WTC11 (cell line): ENCODE measurements at regions not wholly inside any gene's neighbourhood (a gene's known extent, or its start where the extent isn't known, plus 50 kb on each side); places are given as distances from the start of the nearest gene placed in this dataset.

Source experiments
- ATAC-seq: fragments of 200-7000 bp; cut with Tn5 transposase; 2 replicates; pipeline ENCODE4 v1.10.0; 2021; ENCODE audit warnings: mild to moderate bottlenecking, moderate library complexity
- CTCF ChIA-PET: fragments of 300-600 bp; sonication (Branson Sonifier 250); formaldehyde crosslinking; loops from one replicate; lab custom pipeline; 2021; ENCODE audit warnings: antibody characterized with exemption; lab: Charles Lee
- POLR2A ChIA-PET: fragments of 350-600 bp; sonication (Branson Sonifier 250); formaldehyde crosslinking; loops from one replicate; lab custom pipeline; 2021; ENCODE audit warnings: antibody characterized with exemption; lab: Charles Lee
- DNase-seq: peaks from one replicate; pipeline ENCODE4 v3.0.0; 2021; ENCODE audit warnings: low spot score
- H3K27ac Mint-ChIP-seq: 2 replicates; pipeline ENCODE4 v1.8.0; 2021; ENCODE audit warnings: mixed read lengths
- H3K27me3 Mint-ChIP-seq: 2 replicates; pipeline ENCODE4 v1.8.0; 2021; ENCODE audit warnings: low read depth, mild to moderate bottlenecking, moderate library complexity, mixed read lengths
- H3K36me3 Mint-ChIP-seq: 2 replicates; pipeline ENCODE4 v1.8.0; 2021; ENCODE audit warnings: mixed read lengths
- H3K4me1 Mint-ChIP-seq: 2 replicates; pipeline ENCODE4 v1.8.0; 2022; ENCODE audit warnings: mixed read lengths
- H3K4me3 Mint-ChIP-seq: 2 replicates; pipeline ENCODE4 v1.8.0; 2021; ENCODE audit warnings: mild to moderate bottlenecking, moderate library complexity, mixed read lengths
- H3K9me3 Mint-ChIP-seq: 2 replicates; pipeline ENCODE4 v1.8.0; 2021; ENCODE audit warnings: mixed read lengths
- ESRRA ChIP-seq: sonication (generic); formaldehyde crosslinking; IDR thresholded peaks from 2 replicates; pipeline ENCODE4 v1.8.1; 2022; ENCODE audit warnings: mild to moderate bottlenecking, missing genetic modification reagents, borderline replicate concordance
- FOXJ3 ChIP-seq: sonication (generic); formaldehyde crosslinking; IDR thresholded peaks from 2 replicates; pipeline ENCODE4 v1.9.0; 2021; ENCODE audit warnings: missing genetic modification reagents, mild to moderate bottlenecking, borderline replicate concordance
- KAT7 ChIP-seq: sonication (generic); formaldehyde crosslinking; IDR thresholded peaks from 2 replicates; pipeline ENCODE4 v1.8.1; 2023; ENCODE audit warnings: missing genetic modification reagents, mild to moderate bottlenecking, borderline replicate concordance
- MXD4 ChIP-seq: fragments of 250-450 bp; sonication (Bioruptor Pico); IDR thresholded peaks from 2 replicates; pipeline ENCODE4 v1.8.0; 2021; ENCODE audit warnings: mild to moderate bottlenecking, moderate library complexity, borderline replicate concordance
- MYBL2 ChIP-seq: sonication (generic); formaldehyde crosslinking; IDR thresholded peaks from 2 replicates; pipeline ENCODE4 v1.8.1; 2023; ENCODE audit warnings: mild to moderate bottlenecking, moderate library complexity, missing genetic modification reagents
- NFE2L1 ChIP-seq: sonication (generic); formaldehyde crosslinking; IDR thresholded peaks from 2 replicates; pipeline ENCODE4 v1.8.1; 2023; ENCODE audit warnings: missing genetic modification reagents
- TP53 ChIP-seq: sonication (generic); formaldehyde crosslinking; IDR thresholded peaks from 2 replicates; pipeline ENCODE4 v1.8.1; 2023; ENCODE audit warnings: mild to moderate bottlenecking, missing genetic modification reagents
- ZNF263 ChIP-seq: sonication (generic); formaldehyde crosslinking; IDR thresholded peaks from 2 replicates; pipeline ENCODE4 v1.8.1; 2022; ENCODE audit warnings: low read depth, mild to moderate bottlenecking, moderate library complexity, missing genetic modification reagents
- TF ChIP-seq, protein P1 (sequence below): sonication (generic); formaldehyde crosslinking; IDR thresholded peaks from 2 replicates; pipeline ENCODE4 v1.8.0; 2022; ENCODE audit warnings: missing genetic modification reagents
- TF ChIP-seq, protein P2 (sequence below): sonication (generic); formaldehyde crosslinking; IDR thresholded peaks from 2 replicates; pipeline ENCODE4 v1.8.0; 2022; ENCODE audit warnings: mild to moderate bottlenecking, missing genetic modification reagents
- TF ChIP-seq, protein P3 (sequence below): fragments of 250-450 bp; sonication (Bioruptor Pico); IDR thresholded peaks from 2 replicates; pipeline ENCODE4 v1.9.0; 2021; ENCODE audit warnings: mild to moderate bottlenecking, borderline replicate concordance
- TF ChIP-seq, protein P4 (sequence below): sonication (generic); formaldehyde crosslinking; IDR thresholded peaks from 2 replicates; pipeline ENCODE4 v1.8.1; 2023; ENCODE audit warnings: mild to moderate bottlenecking, missing genetic modification reagents, borderline replicate concordance
- TF ChIP-seq, protein P5 (sequence below): sonication (generic); formaldehyde crosslinking; IDR thresholded peaks from 2 replicates; pipeline ENCODE4 v1.8.1; 2023; ENCODE audit warnings: mild to moderate bottlenecking, moderate library complexity, missing genetic modification reagents
- TF ChIP-seq, protein P6 (sequence below): fragments of 200-600 bp; IDR thresholded peaks from 2 replicates; pipeline ENCODE4 v1.8.0; 2022; ENCODE audit warnings: antibody characterized with exemption
- TF ChIP-seq, protein P7 (sequence below): sonication (generic); formaldehyde crosslinking; IDR thresholded peaks from 2 replicates; pipeline ENCODE4 v1.8.1; 2023; ENCODE audit warnings: mild to moderate bottlenecking, missing genetic modification reagents, moderate library complexity
- TF ChIP-seq, protein P8 (sequence below): fragments of 250-450 bp; sonication (Bioruptor Pico); IDR thresholded peaks from 2 replicates; pipeline ENCODE4 v1.9.0; 2021; ENCODE audit warnings: mild to moderate bottlenecking
- TF ChIP-seq, protein P9 (sequence below): fragments of 250-450 bp; sonication (Bioruptor Pico); IDR thresholded peaks from 2 replicates; pipeline ENCODE4 v1.9.0; 2021; ENCODE audit warnings: moderate library complexity, mild to moderate bottlenecking, inconsistent platforms, borderline replicate concordance

DNA sequence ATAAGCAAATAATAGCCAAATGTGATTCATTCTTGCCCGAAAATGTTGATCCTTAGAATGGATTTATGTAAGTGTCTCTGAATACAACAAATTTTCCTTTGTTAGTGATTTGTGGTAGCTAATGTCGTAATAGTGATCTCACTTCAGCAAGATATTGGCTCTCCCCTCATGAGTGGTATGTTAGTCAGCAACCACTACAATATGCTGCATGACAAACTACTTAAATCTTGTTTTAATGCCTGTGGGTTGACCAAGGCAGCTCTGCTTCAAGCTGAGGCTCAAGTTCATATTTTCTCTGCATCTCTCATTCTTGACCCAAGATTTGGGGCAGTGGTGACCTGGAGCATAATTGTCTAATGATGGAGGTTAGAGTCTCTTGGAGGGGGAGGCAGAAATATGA is 49.8 kb upstream of the GALNT15 start:
- H3K27me3 Mint-ChIP-seq, result no peaks in the 10 kb centered on the region
- ChIA-PET CTCF (no interaction called here), POLR2A (no interaction called here)
- no peaks in the 10 kb centered on the region for H3K36me3 Mint-ChIP-seq
- no peak overlapping the region for H3K27ac Mint-ChIP-seq
- H3K4me1 Mint-ChIP-seq, result 0 out of 2 replicates have a peak, but pooled peaks cover 3% of the 10 kb centered on the region
- no peak overlapping the region for H3K4me3 Mint-ChIP-seq
- no peak for ATAC-seq
- H3K9me3 Mint-ChIP-seq, result peaks cover 14% of the 10 kb centered on the region
- no peak for DNase-seq
- TF ChIP-seq, protein P1, sequence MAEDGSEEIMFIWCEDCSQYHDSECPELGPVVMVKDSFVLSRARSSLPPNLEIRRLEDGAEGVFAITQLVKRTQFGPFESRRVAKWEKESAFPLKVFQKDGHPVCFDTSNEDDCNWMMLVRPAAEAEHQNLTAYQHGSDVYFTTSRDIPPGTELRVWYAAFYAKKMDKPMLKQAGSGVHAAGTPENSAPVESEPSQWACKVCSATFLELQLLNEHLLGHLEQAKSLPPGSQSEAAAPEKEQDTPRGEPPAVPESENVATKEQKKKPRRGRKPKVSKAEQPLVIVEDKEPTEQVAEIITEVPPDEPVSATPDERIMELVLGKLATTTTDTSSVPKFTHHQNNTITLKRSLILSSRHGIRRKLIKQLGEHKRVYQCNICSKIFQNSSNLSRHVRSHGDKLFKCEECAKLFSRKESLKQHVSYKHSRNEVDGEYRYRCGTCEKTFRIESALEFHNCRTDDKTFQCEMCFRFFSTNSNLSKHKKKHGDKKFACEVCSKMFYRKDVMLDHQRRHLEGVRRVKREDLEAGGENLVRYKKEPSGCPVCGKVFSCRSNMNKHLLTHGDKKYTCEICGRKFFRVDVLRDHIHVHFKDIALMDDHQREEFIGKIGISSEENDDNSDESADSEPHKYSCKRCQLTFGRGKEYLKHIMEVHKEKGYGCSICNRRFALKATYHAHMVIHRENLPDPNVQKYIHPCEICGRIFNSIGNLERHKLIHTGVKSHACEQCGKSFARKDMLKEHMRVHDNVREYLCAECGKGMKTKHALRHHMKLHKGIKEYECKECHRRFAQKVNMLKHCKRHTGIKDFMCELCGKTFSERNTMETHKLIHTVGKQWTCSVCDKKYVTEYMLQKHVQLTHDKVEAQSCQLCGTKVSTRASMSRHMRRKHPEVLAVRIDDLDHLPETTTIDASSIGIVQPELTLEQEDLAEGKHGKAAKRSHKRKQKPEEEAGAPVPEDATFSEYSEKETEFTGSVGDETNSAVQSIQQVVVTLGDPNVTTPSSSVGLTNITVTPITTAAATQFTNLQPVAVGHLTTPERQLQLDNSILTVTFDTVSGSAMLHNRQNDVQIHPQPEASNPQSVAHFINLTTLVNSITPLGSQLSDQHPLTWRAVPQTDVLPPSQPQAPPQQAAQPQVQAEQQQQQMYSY (CRISPR knock-in tag), result no peak
- TF ChIP-seq MXD4 (no peak), ZNF263 (CRISPR knock-in tag) (no peak), ESRRA (CRISPR knock-in tag) (no peak), NFE2L1 (CRISPR knock-in tag) (no peak), MYBL2 (CRISPR knock-in tag) (no peak), TP53 (CRISPR knock-in tag) (no peak), KAT7 (CRISPR knock-in tag) (no peak), FOXJ3 (CRISPR knock-in tag) (no peak)
- TF ChIP-seq, protein P2, sequence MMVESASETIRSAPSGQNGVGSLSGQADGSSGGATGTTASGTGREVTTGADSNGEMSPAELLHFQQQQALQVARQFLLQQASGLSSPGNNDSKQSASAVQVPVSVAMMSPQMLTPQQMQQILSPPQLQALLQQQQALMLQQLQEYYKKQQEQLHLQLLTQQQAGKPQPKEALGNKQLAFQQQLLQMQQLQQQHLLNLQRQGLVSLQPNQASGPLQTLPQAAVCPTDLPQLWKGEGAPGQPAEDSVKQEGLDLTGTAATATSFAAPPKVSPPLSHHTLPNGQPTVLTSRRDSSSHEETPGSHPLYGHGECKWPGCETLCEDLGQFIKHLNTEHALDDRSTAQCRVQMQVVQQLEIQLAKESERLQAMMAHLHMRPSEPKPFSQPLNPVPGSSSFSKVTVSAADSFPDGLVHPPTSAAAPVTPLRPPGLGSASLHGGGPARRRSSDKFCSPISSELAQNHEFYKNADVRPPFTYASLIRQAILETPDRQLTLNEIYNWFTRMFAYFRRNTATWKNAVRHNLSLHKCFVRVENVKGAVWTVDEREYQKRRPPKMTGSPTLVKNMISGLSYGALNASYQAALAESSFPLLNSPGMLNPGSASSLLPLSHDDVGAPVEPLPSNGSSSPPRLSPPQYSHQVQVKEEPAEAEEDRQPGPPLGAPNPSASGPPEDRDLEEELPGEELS (CRISPR knock-in tag), result no peak
- TF ChIP-seq, protein P3, sequence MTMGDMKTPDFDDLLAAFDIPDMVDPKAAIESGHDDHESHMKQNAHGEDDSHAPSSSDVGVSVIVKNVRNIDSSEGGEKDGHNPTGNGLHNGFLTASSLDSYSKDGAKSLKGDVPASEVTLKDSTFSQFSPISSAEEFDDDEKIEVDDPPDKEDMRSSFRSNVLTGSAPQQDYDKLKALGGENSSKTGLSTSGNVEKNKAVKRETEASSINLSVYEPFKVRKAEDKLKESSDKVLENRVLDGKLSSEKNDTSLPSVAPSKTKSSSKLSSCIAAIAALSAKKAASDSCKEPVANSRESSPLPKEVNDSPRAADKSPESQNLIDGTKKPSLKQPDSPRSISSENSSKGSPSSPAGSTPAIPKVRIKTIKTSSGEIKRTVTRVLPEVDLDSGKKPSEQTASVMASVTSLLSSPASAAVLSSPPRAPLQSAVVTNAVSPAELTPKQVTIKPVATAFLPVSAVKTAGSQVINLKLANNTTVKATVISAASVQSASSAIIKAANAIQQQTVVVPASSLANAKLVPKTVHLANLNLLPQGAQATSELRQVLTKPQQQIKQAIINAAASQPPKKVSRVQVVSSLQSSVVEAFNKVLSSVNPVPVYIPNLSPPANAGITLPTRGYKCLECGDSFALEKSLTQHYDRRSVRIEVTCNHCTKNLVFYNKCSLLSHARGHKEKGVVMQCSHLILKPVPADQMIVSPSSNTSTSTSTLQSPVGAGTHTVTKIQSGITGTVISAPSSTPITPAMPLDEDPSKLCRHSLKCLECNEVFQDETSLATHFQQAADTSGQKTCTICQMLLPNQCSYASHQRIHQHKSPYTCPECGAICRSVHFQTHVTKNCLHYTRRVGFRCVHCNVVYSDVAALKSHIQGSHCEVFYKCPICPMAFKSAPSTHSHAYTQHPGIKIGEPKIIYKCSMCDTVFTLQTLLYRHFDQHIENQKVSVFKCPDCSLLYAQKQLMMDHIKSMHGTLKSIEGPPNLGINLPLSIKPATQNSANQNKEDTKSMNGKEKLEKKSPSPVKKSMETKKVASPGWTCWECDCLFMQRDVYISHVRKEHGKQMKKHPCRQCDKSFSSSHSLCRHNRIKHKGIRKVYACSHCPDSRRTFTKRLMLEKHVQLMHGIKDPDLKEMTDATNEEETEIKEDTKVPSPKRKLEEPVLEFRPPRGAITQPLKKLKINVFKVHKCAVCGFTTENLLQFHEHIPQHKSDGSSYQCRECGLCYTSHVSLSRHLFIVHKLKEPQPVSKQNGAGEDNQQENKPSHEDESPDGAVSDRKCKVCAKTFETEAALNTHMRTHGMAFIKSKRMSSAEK (CRISPR knock-in tag), result no peak
- TF ChIP-seq, protein P4, sequence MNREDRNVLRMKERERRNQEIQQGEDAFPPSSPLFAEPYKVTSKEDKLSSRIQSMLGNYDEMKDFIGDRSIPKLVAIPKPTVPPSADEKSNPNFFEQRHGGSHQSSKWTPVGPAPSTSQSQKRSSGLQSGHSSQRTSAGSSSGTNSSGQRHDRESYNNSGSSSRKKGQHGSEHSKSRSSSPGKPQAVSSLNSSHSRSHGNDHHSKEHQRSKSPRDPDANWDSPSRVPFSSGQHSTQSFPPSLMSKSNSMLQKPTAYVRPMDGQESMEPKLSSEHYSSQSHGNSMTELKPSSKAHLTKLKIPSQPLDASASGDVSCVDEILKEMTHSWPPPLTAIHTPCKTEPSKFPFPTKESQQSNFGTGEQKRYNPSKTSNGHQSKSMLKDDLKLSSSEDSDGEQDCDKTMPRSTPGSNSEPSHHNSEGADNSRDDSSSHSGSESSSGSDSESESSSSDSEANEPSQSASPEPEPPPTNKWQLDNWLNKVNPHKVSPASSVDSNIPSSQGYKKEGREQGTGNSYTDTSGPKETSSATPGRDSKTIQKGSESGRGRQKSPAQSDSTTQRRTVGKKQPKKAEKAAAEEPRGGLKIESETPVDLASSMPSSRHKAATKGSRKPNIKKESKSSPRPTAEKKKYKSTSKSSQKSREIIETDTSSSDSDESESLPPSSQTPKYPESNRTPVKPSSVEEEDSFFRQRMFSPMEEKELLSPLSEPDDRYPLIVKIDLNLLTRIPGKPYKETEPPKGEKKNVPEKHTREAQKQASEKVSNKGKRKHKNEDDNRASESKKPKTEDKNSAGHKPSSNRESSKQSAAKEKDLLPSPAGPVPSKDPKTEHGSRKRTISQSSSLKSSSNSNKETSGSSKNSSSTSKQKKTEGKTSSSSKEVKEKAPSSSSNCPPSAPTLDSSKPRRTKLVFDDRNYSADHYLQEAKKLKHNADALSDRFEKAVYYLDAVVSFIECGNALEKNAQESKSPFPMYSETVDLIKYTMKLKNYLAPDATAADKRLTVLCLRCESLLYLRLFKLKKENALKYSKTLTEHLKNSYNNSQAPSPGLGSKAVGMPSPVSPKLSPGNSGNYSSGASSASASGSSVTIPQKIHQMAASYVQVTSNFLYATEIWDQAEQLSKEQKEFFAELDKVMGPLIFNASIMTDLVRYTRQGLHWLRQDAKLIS, result no peak
- TF ChIP-seq, protein P5, sequence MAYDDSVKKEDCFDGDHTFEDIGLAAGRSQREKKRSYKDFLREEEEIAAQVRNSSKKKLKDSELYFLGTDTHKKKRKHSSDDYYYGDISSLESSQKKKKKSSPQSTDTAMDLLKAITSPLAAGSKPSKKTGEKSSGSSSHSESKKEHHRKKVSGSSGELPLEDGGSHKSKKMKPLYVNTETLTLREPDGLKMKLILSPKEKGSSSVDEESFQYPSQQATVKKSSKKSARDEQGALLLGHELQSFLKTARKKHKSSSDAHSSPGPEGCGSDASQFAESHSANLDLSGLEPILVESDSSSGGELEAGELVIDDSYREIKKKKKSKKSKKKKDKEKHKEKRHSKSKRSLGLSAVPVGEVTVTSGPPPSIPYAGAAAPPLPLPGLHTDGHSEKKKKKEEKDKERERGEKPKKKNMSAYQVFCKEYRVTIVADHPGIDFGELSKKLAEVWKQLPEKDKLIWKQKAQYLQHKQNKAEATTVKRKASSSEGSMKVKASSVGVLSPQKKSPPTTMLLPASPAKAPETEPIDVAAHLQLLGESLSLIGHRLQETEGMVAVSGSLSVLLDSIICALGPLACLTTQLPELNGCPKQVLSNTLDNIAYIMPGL (CRISPR knock-in tag), result no peak
- TF ChIP-seq, protein P6, sequence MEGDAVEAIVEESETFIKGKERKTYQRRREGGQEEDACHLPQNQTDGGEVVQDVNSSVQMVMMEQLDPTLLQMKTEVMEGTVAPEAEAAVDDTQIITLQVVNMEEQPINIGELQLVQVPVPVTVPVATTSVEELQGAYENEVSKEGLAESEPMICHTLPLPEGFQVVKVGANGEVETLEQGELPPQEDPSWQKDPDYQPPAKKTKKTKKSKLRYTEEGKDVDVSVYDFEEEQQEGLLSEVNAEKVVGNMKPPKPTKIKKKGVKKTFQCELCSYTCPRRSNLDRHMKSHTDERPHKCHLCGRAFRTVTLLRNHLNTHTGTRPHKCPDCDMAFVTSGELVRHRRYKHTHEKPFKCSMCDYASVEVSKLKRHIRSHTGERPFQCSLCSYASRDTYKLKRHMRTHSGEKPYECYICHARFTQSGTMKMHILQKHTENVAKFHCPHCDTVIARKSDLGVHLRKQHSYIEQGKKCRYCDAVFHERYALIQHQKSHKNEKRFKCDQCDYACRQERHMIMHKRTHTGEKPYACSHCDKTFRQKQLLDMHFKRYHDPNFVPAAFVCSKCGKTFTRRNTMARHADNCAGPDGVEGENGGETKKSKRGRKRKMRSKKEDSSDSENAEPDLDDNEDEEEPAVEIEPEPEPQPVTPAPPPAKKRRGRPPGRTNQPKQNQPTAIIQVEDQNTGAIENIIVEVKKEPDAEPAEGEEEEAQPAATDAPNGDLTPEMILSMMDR, result no peak
- TF ChIP-seq, protein P7, sequence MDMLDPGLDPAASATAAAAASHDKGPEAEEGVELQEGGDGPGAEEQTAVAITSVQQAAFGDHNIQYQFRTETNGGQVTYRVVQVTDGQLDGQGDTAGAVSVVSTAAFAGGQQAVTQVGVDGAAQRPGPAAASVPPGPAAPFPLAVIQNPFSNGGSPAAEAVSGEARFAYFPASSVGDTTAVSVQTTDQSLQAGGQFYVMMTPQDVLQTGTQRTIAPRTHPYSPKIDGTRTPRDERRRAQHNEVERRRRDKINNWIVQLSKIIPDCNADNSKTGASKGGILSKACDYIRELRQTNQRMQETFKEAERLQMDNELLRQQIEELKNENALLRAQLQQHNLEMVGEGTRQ, result no peak
- TF ChIP-seq, protein P8, sequence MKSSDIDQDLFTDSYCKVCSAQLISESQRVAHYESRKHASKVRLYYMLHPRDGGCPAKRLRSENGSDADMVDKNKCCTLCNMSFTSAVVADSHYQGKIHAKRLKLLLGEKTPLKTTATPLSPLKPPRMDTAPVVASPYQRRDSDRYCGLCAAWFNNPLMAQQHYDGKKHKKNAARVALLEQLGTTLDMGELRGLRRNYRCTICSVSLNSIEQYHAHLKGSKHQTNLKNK, result no peak
- TF ChIP-seq, protein P9, sequence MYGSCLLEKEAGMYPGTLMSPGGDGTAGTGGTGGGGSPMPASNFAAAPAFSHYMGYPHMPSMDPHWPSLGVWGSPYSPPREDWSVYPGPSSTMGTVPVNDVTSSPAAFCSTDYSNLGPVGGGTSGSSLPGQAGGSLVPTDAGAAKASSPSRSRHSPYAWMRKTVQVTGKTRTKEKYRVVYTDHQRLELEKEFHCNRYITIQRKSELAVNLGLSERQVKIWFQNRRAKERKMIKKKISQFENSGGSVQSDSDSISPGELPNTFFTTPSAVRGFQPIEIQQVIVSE (CRISPR knock-in tag), result no peak
